ENCODE measurements at regions not wholly inside any gene's neighbourhood (a gene's known extent, or its start where the extent isn't known, plus 50 kb on each side); places are given as distances from the start of the nearest gene placed in this dataset.
"Not testable (repeated sequence)": the region's sequence is repeated elsewhere in the genome, so short reads cannot be mapped to it uniquely, and the experiment has no call there.

DNA sequence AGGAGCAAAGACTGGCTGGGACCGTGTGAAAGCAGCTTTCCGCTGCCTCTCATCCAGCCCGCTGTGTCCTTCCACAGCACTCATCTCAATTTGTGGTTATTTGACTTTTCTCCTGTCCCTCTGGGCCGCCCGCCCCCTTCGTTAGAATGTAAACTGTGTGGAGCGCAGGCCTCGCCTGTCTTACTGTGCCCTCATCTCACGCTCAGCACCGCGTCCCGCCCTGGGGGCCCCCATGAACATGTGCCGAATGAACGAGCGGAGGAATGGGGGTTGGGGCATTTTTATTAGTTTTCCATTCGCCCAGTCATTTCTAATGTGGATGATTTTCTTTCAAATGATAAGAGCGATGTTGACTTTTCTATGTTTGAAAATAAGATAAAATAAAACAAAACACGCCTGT is 159.1 kb upstream of the ZNF469 start:
- not testable (repeated sequence) for TF ChIP-seq POLR2A (IDR thresholded peaks at IDR 0.05)
- TF ChIP-seq, protein P1, sequence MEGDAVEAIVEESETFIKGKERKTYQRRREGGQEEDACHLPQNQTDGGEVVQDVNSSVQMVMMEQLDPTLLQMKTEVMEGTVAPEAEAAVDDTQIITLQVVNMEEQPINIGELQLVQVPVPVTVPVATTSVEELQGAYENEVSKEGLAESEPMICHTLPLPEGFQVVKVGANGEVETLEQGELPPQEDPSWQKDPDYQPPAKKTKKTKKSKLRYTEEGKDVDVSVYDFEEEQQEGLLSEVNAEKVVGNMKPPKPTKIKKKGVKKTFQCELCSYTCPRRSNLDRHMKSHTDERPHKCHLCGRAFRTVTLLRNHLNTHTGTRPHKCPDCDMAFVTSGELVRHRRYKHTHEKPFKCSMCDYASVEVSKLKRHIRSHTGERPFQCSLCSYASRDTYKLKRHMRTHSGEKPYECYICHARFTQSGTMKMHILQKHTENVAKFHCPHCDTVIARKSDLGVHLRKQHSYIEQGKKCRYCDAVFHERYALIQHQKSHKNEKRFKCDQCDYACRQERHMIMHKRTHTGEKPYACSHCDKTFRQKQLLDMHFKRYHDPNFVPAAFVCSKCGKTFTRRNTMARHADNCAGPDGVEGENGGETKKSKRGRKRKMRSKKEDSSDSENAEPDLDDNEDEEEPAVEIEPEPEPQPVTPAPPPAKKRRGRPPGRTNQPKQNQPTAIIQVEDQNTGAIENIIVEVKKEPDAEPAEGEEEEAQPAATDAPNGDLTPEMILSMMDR (IDR thresholded peaks at IDR 0.05 in 4 of 5, conservative IDR thresholded peaks at IDR 0.05 in 1 of 5): not testable (repeated sequence)

All from gastrocnemius medialis (tissue), 4 donors.